CD4-positive, alpha-beta T cell (primary cell): ENCODE measurements at regions not wholly inside any gene's neighbourhood (a gene's known extent, or its start where the extent isn't known, plus 50 kb on each side); places are given as distances from the start of the nearest gene placed in this dataset.
"Not testable (repeated sequence)": the region's sequence is repeated elsewhere in the genome, so short reads cannot be mapped to it uniquely, and the experiment has no call there.

Experiments used
- ATAC-seq: fragments of 200-7000 bp; cut with Tn5 transposase; one replicate; pipeline ENCODE4 v1.10.0; 2022; ENCODE audit warnings: mild to moderate bottlenecking; ENCODE audit not compliant: poor library complexity
- CTCF ChIA-PET: fragments of 350-600 bp; sonication (Branson Sonifier 250); formaldehyde crosslinking; loops from one replicate; lab custom pipeline; 2021; ENCODE audit warnings: antibody characterized with exemption, inconsistent platforms; lab: Charles Lee
- POLR2A ChIA-PET: fragments of 350-600 bp; sonication (Branson Sonifier 250); formaldehyde crosslinking; loops from one replicate; lab custom pipeline; 2021; ENCODE audit warnings: antibody characterized with exemption, inconsistent platforms; lab: Charles Lee
- DNase-seq, 14 experiments: peaks; one replicate each; pipeline ENCODE4 v3.0.0-alpha.2; 2013 to 2020; ENCODE audit warnings: mixed read lengths in 2 of 14
- H3K27ac ChIP-seq, 2 donors: one replicate each; pipeline versions ENCODE4 v1.5.1 to v1.7.0; 2013; ENCODE audit warnings: low read length in 2 of 2, low read depth in 1 of 2, mild to moderate bottlenecking in 1 of 2
- H3K27me3 ChIP-seq, 2 experiments: 1 replicate in 1 of 2; 2 replicates in 1 of 2; pipeline versions ENCODE4 v1.6.1 to v1.7.0; 2013; ENCODE audit warnings: low read length in 2 of 2, control low read depth in 1 of 2, mild to moderate bottlenecking in 1 of 2, moderate library complexity in 1 of 2; ENCODE audit not compliant: insufficient read depth in 2 of 2, control insufficient read depth in 1 of 2
- H3K36me3 ChIP-seq: one replicate; pipeline ENCODE4 v1.6.1; 2013; ENCODE audit warnings: low read length, control low read depth; ENCODE audit not compliant: insufficient read depth
- H3K4me1 ChIP-seq: one replicate; pipeline ENCODE4 v1.6.1; 2013; ENCODE audit warnings: low read length, control low read depth; ENCODE audit not compliant: insufficient read depth
- H3K4me3 ChIP-seq: one replicate; pipeline ENCODE4 v1.5.1; 2013; ENCODE audit warnings: mild to moderate bottlenecking, low read length, moderate library complexity
- H3K9me3 ChIP-seq, 2 experiments: 1 replicate in 1 of 2; 2 replicates in 1 of 2; pipeline versions ENCODE4 v1.6.1 to v1.7.0; 2013; ENCODE audit warnings: low read length in 2 of 2, mild to moderate bottlenecking in 2 of 2, control low read depth in 1 of 2, moderate library complexity in 1 of 2; ENCODE audit not compliant: control insufficient read depth in 1 of 2, insufficient read depth in 1 of 2
- H3K27ac Mint-ChIP-seq: one replicate; pipeline ENCODE4 v1.8.0; 2020; ENCODE audit warnings: mixed read lengths
- H3K27me3 Mint-ChIP-seq: one replicate; pipeline ENCODE4 v1.8.0; 2021; ENCODE audit warnings: mixed read lengths
- H3K36me3 Mint-ChIP-seq: one replicate; pipeline ENCODE4 v1.8.0; 2021; ENCODE audit warnings: low read depth, mixed read lengths
- H3K4me1 Mint-ChIP-seq: one replicate; pipeline ENCODE4 v1.8.0; 2021; ENCODE audit warnings: low read depth, mixed read lengths
- H3K4me3 Mint-ChIP-seq: one replicate; pipeline ENCODE4 v1.8.0; 2020; ENCODE audit warnings: mild to moderate bottlenecking, mixed read lengths
- H3K9me3 Mint-ChIP-seq: one replicate; pipeline ENCODE4 v1.8.0; 2020; ENCODE audit warnings: mixed read lengths
- CTCF ChIP-seq: fragments of 200-600 bp; IDR thresholded peaks from one replicate; pipeline ENCODE4 v1.8.0; 2022; ENCODE audit warnings: antibody characterized with exemption, mild to moderate bottlenecking
- intact Hi-C, 2 experiments: fragments of 100-400 bp; cut with DNase I in 1 of 2; cut with micrococcal nuclease in 1 of 2; formaldehyde crosslinking; loops; one replicate each; pipeline versions ENCODE4 v1.15.1 to v1.9.0; 2023 to 2025; cut with DNase I, micrococcal nuclease

- H3K36me3 ChIP-seq, result no peaks in the 10 kb centered on the region
- no peak overlapping the region for H3K27ac Mint-ChIP-seq
- no peak overlapping the region for H3K4me3 ChIP-seq
- no peaks in the 10 kb centered on the region for H3K9me3 Mint-ChIP-seq
- intact Hi-C loops, result no loop called here
- H3K4me1 ChIP-seq, result no peaks in the 10 kb centered on the region
- ATAC-seq, result no peak
- no peaks in the 10 kb centered on the region for H3K27me3 Mint-ChIP-seq
- H3K27me3 ChIP-seq, result no peaks in the 10 kb centered on the region
- ChIA-PET POLR2A (no interaction called here), CTCF (interaction anchor here (1.6 to 1.7 kb wide), 2 partner anchors 17 to 18 kb away, joined by 3 to 5 read pairs; no protein-coding TSS in a partner anchor)
- H3K36me3 Mint-ChIP-seq, result no peaks in the 10 kb centered on the region
- H3K4me1 Mint-ChIP-seq, result no peaks in the 10 kb centered on the region
- no peak for DNase-seq
- no peak for TF ChIP-seq CTCF
- H3K27ac ChIP-seq, result no peak overlapping the region
- H3K9me3 ChIP-seq, result no peaks in the 10 kb centered on the region
- no peak overlapping the region for H3K4me3 Mint-ChIP-seq
These were observed 54.0 kb upstream of the HSPB3 start for GRCh38 chr5:54401515-54401914.

- CTCF ChIA-PET, result interaction anchor here (0.6 kb wide), 1 partner anchor 1349 kb away, joined by 4 read pairs; no protein-coding TSS in a partner anchor
- Mint-ChIP-seq H3K27ac (no peak overlapping the region), H3K4me1 (no peaks in the 10 kb centered on the region)
These were observed 57.3 kb upstream of the HSPB3 start for GRCh38 chr5:54398191-54398590.

GRCh38 chr5:54397420-54397819 lies 58.1 kb upstream of the HSPB3 start:
- Histone ChIP-seq H3K36me3 (no peaks in the 10 kb centered on the region), H3K4me3 (no peak overlapping the region), H3K4me1 (no peaks in the 10 kb centered on the region), H3K9me3 (no peaks in the 10 kb centered on the region), H3K27me3 (no peaks in the 10 kb centered on the region), H3K27ac (no peak overlapping the region)
- Mint-ChIP-seq H3K36me3 (no peaks in the 10 kb centered on the region), H3K4me1 (no peaks in the 10 kb centered on the region), H3K4me3 (no peak overlapping the region), H3K9me3 (no peaks in the 10 kb centered on the region), H3K27me3 (no peaks in the 10 kb centered on the region), H3K27ac (no peak overlapping the region)
- CTCF ChIA-PET, result no interaction called here
- DNase-seq, result no peak
- TF ChIP-seq CTCF, result no peak
- POLR2A ChIA-PET, result no interaction called here
- ATAC-seq, result no peak
- intact Hi-C loops, result no loop called here

More at GRCh38 chr5:54398191-54398590, 57.3 kb upstream of the HSPB3 start:
- no peak overlapping the region for H3K4me3 Mint-ChIP-seq
- H3K4me3 ChIP-seq, result no peak overlapping the region
- H3K9me3 ChIP-seq, result no peaks in the 10 kb centered on the region
- no peaks in the 10 kb centered on the region for H3K36me3 ChIP-seq
- H3K27me3 ChIP-seq, result no peaks in the 10 kb centered on the region
- POLR2A ChIA-PET, result no interaction called here
- ATAC-seq (no peak), DNase-seq (no peak)
- H3K9me3 Mint-ChIP-seq, result no peaks in the 10 kb centered on the region
- H3K36me3 Mint-ChIP-seq, result no peaks in the 10 kb centered on the region
- H3K4me1 ChIP-seq, result no peaks in the 10 kb centered on the region
- TF ChIP-seq CTCF, result no peak
- H3K27ac ChIP-seq, result no peak overlapping the region
- intact Hi-C loops, result no loop called here
- no peaks in the 10 kb centered on the region for H3K27me3 Mint-ChIP-seq

GRCh38 chr5:54393007-54393406 lies 62.5 kb upstream of the HSPB3 start:
- DNase-seq, intact Hi-C loops, H3K4me3 ChIP-seq, H3K36me3 ChIP-seq, H3K27ac ChIP-seq, H3K27ac Mint-ChIP-seq, H3K9me3 Mint-ChIP-seq, POLR2A ChIA-PET, H3K27me3 ChIP-seq, CTCF ChIA-PET, H3K9me3 ChIP-seq, H3K27me3 Mint-ChIP-seq, H3K4me3 Mint-ChIP-seq, ATAC-seq, H3K4me1 ChIP-seq, H3K36me3 Mint-ChIP-seq, H3K4me1 Mint-ChIP-seq: not testable (repeated sequence)
